ENCODE measurements at regions not wholly inside any gene's neighbourhood (a gene's known extent, or its start where the extent isn't known, plus 50 kb on each side); places are given as distances from the start of the nearest gene placed in this dataset.

GRCh38 chr1:10900691-10901090 is 104.2 kb upstream of the CASZ1 start:
- H3K79me2 ChIP-seq (ENCODE audit: insufficient read depth, low read length): no peaks in the 10 kb centered on the region
- FAIRE-seq: no peak
- no peak overlapping the region for H3K27ac ChIP-seq (ENCODE audit: low read depth, low read length)
- H3K36me3 ChIP-seq (ENCODE audit: insufficient read depth, low read length): no peaks in the 10 kb centered on the region
- no peak overlapping the region for H3K4me3 Mint-ChIP-seq (ENCODE audit: unreplicated experiment)
- peak overlapping the region; percentile 53 for H2AFZ ChIP-seq (ENCODE audit: low read depth, low read length)
- H3K4me2 ChIP-seq (ENCODE audit: low read length): peak overlapping the region; percentile 68
- H3K4me1 ChIP-seq (ENCODE audit: insufficient read depth, low read length): peaks cover 23% of the 10 kb centered on the region
- no peaks in the 10 kb centered on the region for H3K9me3 ChIP-seq (ENCODE audit: insufficient read depth, low read depth, low read length)
- H3K9ac ChIP-seq (ENCODE audit: low read length): no peak overlapping the region
- no peaks in the 10 kb centered on the region for H3K27me3 ChIP-seq (ENCODE audit: insufficient read depth, low read length)
- no peak overlapping the region for H3K4me3 ChIP-seq (ENCODE audit: insufficient read depth, low read depth, low read length)
- H3K27me3 Mint-ChIP-seq (ENCODE audit: low read depth, unreplicated experiment): peaks cover 13% of the 10 kb centered on the region
- H3K27ac Mint-ChIP-seq (ENCODE audit: unreplicated experiment): peak overlapping the region; percentile 66
- peaks cover 10% of the 10 kb centered on the region for H3K4me1 Mint-ChIP-seq (ENCODE audit: low read depth, unreplicated experiment)
- H4K20me1 ChIP-seq (ENCODE audit: insufficient read depth, low read length): no peaks in the 10 kb centered on the region
- no peak for DNase-seq (ENCODE audit: low read depth)
- H3K9me3 Mint-ChIP-seq (ENCODE audit: unreplicated experiment): no peaks in the 10 kb centered on the region
- no peaks in the 10 kb centered on the region for H3K36me3 Mint-ChIP-seq (ENCODE audit: low read depth, unreplicated experiment)
- TF ChIP-seq, protein P1, sequence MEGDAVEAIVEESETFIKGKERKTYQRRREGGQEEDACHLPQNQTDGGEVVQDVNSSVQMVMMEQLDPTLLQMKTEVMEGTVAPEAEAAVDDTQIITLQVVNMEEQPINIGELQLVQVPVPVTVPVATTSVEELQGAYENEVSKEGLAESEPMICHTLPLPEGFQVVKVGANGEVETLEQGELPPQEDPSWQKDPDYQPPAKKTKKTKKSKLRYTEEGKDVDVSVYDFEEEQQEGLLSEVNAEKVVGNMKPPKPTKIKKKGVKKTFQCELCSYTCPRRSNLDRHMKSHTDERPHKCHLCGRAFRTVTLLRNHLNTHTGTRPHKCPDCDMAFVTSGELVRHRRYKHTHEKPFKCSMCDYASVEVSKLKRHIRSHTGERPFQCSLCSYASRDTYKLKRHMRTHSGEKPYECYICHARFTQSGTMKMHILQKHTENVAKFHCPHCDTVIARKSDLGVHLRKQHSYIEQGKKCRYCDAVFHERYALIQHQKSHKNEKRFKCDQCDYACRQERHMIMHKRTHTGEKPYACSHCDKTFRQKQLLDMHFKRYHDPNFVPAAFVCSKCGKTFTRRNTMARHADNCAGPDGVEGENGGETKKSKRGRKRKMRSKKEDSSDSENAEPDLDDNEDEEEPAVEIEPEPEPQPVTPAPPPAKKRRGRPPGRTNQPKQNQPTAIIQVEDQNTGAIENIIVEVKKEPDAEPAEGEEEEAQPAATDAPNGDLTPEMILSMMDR (IDR thresholded peaks at IDR 0.05; ENCODE audit: insufficient read depth, low read depth, low read length): no peak
- no peak for TF ChIP-seq EZH2 (IDR thresholded peaks at IDR 0.05; ENCODE audit: insufficient read depth, low read length)

DNA sequence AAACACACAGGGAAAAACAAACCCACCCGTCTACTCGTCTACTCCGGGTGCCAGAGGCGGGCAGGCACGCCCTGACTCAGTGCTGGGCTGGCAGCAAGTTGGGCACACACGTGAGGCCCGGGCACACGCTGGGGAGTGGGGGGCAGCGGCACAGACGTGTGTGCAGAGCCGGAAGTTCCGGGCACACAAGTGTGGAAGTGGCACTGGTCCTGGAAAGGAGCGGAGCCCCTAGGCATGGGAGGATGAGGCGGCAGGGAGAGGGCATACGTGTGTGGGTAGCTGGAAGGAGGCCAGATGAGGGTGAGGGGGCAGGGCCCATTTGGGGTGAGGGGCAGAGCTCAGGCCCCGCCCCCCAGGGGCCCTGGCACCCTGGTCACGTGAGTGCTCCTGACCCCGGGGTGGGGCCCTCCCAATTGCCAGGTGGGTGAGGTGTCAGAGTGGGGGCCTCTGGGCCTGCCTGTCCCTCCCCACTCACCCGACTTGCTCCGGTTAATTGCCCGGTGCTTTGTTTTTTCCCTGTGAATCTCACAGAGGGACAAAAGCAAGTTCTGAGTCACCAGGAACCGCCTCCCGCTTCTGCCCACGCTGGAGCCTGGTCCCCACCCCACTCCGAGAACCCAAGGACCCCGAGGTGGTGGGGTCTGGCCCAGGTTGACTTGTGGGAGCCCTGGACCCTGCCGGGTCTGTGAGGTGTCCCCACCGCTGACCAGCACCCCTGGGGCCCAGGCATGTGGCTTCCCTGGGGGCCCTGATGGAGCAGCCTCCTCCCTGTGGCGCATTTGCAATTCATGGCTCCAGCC is 104.8 kb upstream of the CASZ1 start:
- peak overlapping the region; percentile 53 for H2AFZ ChIP-seq (ENCODE audit: low read depth, low read length)
- no peaks in the 10 kb centered on the region for H3K9me3 ChIP-seq (ENCODE audit: insufficient read depth, low read depth, low read length)
- H3K4me3 ChIP-seq (ENCODE audit: insufficient read depth, low read depth, low read length): no peak overlapping the region
- no peak overlapping the region for H3K9ac ChIP-seq (ENCODE audit: low read length)
- H3K27ac ChIP-seq (ENCODE audit: low read depth, low read length): no peak overlapping the region
- DNase-seq (ENCODE audit: low read depth): peak; percentile 21
- Mint-ChIP-seq H3K27me3 (ENCODE audit: low read depth, unreplicated experiment) (peaks cover 14% of the 10 kb centered on the region), H3K4me1 (ENCODE audit: low read depth, unreplicated experiment) (peaks cover 10% of the 10 kb centered on the region), H3K4me3 (ENCODE audit: unreplicated experiment) (no peak overlapping the region), H3K36me3 (ENCODE audit: low read depth, unreplicated experiment) (no peaks in the 10 kb centered on the region), H3K27ac (ENCODE audit: unreplicated experiment) (peak overlapping the region; percentile 66), H3K9me3 (ENCODE audit: unreplicated experiment) (no peaks in the 10 kb centered on the region)
- peak overlapping the region; percentile 68 for H3K4me2 ChIP-seq (ENCODE audit: low read length)
- no peaks in the 10 kb centered on the region for H3K79me2 ChIP-seq (ENCODE audit: insufficient read depth, low read length)
- peaks cover 23% of the 10 kb centered on the region for H3K4me1 ChIP-seq (ENCODE audit: insufficient read depth, low read length)
- FAIRE-seq: no peak
- no peak for TF ChIP-seq EZH2 (IDR thresholded peaks at IDR 0.05; ENCODE audit: insufficient read depth, low read length)
- TF ChIP-seq, protein P1 (IDR thresholded peaks at IDR 0.05; ENCODE audit: insufficient read depth, low read depth, low read length): no peak
- H4K20me1 ChIP-seq (ENCODE audit: insufficient read depth, low read length): no peaks in the 10 kb centered on the region
- no peaks in the 10 kb centered on the region for H3K27me3 ChIP-seq (ENCODE audit: insufficient read depth, low read length)
- no peaks in the 10 kb centered on the region for H3K36me3 ChIP-seq (ENCODE audit: insufficient read depth, low read length)
